ENCODE measurements at regions not wholly inside any gene's neighbourhood (a gene's known extent, or its start where the extent isn't known, plus 50 kb on each side); places are given as distances from the start of the nearest gene placed in this dataset.
"Not testable (repeated sequence)": the region's sequence is repeated elsewhere in the genome, so short reads cannot be mapped to it uniquely, and the experiment has no call there.

GRCh38 chr2:12479065-12479601 lies 237.6 kb upstream of the TRIB2 start:
- no peak for DNase-seq

- DNase-seq = no peak
Observed at GRCh38 chr2:12484536-12485115, 232.1 kb upstream of the TRIB2 start.

GRCh38 chr2:12486205-12487118 lies 230.3 kb upstream of the TRIB2 start:
- DNase-seq = no peak

DNA sequence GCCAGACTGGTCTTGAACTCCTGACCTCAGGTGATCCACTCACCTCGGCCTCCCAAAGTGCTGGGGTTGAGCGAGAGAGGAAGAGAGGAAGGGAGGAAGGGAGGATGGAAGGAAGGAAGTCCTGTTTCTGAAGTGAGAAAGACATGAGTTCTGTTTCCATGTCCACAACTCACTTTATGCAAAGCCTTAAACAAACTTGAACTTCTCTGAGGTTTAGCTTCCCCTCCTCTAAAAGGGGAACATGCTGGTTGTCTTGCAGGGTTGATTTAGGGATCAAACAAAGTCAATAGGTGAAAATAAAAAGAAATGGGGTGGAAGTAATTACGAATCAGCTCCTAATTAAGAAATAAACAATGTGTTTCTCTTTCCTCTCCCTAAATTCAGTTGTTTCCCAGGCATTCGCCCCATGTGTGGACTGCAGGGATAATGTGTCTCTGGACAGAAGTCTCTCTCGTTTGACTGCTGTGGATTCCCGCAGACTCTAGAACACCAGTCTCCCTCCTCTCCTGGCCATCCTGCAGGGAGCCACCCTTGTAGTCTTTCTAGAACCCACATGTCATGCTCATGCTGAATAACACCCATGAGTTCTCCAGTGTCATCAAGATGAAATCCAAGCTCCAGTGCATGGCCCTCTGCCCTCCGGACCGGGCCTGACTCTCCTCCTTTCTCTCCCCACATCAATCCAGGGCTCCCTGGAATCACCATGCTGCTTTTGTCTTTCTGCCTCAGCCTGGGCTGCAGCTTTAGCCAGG lies 229.3 kb upstream of the TRIB2 start:
- no peak for DNase-seq

DNA sequence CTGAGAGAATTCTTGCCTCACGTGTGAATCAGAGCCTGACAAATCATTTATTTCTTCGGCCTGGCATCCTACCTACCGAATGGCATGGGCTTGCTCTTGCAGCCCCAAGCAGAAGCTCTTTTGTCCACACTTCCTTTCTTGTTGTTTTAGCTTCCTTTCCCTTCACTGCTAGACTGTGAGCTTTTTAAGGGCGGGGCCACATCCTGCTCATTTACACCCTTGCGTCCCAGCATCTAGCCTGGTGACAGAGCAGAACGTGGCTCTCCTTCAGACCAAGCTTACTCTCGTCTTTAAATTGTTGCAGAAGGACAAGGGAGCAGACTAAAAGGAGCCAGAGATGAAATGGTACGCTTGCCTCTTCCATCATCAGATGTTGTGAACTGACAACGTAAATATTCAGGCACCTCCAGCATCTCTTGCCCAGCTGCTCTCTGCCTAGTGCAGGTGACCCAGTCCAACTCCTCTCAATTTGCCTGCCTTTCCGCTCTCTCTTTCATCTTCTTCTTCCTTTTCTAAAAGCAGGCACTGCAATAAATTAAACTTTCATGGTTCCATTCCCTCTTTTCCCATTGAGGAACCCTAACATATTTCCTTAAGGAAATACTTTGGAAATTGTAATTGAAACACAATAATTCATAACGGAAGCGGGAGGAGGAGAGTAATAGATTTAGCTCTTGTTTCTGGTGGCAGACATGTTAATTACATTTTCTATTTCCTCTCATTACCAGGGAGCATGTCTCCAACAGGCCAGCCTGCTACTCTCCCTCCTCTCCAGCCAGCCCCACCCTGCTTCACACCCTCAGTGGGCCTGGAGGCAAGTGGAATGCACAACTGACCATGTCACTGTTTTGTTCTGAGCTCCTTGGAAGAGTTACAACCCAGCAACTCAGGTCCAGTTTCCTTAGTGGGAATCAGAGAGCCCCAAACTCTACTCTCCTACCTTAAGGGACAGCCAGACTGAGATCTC lies 228.1 kb upstream of the TRIB2 start:
- peak in 3 of 5 donors; percentile 10 to 87 (median 25) for DNase-seq

DNA sequence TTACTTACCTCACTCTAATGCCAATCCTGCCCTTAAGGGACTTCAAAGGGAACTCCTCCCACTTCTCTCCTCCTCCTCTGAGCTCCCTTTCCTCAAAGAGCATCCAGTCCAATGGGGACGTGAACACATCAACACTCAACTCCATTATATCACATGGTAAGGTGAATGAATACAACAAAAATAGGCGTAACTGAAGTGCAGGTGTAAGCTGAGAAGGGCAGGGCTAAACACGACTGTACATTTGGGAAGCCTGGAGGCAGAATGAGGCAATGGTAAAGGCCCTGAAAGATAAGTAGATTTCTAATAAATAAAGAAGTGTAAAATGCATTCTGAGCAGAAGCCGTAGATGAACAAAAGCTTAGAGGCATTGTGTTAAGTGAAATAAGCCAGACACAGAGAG lies 226.1 kb upstream of the TRIB2 start:
- DNase-seq = no peak

- DNase-seq = not testable (repeated sequence)
Observed at GRCh38 chr2:12492360-12492759, 224.4 kb upstream of the TRIB2 start.

DNA sequence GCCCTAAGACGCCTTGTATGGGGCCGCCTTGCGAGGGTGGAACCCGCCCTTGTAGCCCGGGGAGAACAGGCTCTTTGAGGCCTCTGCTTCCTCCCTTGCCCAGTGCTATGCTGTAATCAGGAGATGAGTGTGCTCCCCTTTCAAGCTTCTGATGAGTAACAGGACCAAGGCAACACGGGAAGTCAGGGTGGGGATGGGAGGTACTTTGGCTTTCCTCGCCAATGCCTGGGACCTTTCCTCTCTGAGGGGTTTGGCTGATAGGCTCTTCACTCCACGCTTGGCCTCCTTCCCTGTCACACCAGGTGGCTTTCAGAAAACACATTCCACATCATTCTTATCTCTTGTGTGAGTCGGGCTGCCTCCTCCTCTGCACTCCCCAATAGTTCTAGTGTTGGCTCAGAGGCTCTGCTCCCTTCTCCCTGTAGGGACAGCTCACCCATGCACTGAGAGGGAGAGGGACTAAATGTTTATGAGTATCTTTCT lies 223.7 kb upstream of the TRIB2 start:
- peak in 1 of 5 donors; percentile 77 for DNase-seq

- peak in 1 of 5 donors; percentile 66 for DNase-seq
Observed at GRCh38 chr2:12495247-12495868, 221.4 kb upstream of the TRIB2 start.

GRCh38 chr2:12498286-12498685 lies 218.4 kb upstream of the TRIB2 start:
- no peak for DNase-seq

- DNase-seq = no peak
Observed at GRCh38 chr2:12498704-12499103, 218.0 kb upstream of the TRIB2 start.

DNA sequence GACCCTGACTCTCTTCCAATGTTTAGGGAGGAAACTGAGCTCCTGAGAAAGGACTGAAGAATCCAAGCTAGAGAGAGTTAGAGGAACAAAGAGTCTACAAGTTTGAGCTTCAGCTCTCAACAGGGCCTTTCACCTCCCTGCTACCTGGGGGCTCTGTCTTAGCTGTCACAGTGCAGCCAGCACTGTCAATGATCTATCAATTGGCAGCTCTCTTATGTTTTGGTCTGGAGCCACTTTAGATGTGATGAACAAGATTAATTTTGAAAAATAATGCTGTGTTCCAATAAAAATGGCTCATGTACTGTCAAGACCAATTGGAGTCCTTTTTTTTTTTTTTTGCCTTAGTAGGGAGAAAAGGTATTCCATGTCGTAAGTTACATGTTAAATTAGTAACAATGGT lies 215.8 kb upstream of the TRIB2 start:
- DNase-seq = peak in 1 of 5 donors; percentile 35

- DNase-seq = peak in 4 of 5 donors; percentile 17 to 95 (median 44)
Observed at GRCh38 chr2:12501469-12502158, 215.1 kb upstream of the TRIB2 start.

DNA sequence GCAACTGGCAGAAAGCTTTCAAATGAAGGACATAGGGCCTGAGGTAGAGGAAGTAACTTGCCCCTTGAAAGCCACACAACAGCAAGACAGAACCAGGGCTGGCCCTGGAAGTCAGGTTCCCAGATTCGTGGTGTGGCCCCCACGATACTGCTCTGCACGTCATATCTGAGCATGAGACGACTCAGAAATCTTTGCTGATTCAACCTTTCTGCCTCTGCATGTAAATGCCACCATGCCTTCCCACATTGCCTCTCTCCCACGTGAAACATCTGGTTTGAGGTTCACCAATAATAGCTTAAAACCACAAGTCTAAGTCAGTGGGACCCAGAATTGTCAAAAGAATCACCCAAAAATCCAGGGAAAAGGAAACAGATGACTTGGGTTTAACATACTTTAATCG lies 214.0 kb upstream of the TRIB2 start:
- DNase-seq = peak in 1 of 5 donors; percentile 68

- DNase-seq = peak in 1 of 5 donors; percentile 60
Observed at GRCh38 chr2:12504443-12504842, 212.3 kb upstream of the TRIB2 start.

- DNase-seq = no peak
Observed at GRCh38 chr2:12506846-12507245, 209.9 kb upstream of the TRIB2 start.

GRCh38 chr2:12507295-12507694 lies 209.4 kb upstream of the TRIB2 start:
- DNase-seq = peak in 1 of 5 donors; percentile 84

- no peak for DNase-seq
Observed at GRCh38 chr2:12510070-12510469, 206.7 kb upstream of the TRIB2 start.

DNA sequence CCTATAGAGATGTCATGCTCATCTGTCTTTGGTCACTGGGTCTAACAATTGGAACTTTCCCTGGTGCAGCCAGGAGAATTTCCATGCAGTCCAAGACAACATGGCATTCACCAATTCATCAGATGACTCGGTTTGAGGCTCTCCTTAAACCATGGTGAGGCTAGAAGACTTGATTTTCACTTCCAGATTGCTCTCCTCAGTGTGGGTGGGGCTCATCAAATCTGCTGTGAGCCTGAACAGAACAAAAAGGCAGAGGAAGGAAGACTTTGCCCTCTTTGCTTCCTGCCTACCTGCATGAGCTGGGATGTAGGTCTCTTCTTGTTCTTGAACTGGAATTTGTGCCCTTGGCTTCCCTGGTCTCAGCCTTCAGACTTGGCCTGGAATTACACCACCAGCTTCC lies 203.4 kb upstream of the TRIB2 start:
- peak in 1 of 5 donors; percentile 39 for DNase-seq

DNA sequence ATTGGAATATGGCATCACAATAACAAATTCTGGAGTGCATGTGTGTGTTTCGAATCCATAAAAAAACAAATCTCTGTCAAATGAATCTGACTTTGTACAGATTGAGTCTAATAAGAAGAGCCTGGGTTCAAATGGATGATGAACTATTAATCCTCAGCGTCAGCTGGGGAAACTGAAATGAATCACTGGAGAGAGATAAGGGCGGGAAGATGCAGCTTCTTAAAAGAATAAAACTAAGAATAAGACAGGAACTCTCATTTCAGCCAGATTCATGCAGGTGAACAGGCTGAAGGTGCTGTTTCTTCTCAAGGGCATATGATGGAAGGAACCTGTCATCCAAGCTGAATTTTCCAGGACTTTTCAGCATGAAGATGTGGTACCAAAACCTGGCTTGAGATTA lies 202.6 kb upstream of the TRIB2 start:
- no peak for DNase-seq
